ENCODE measurements at regions not wholly inside any gene's neighbourhood (a gene's known extent, or its start where the extent isn't known, plus 50 kb on each side); places are given as distances from the start of the nearest gene placed in this dataset.

- Mint-ChIP-seq H3K27ac (no peak overlapping the region), H3K4me1 (no peaks in the 10 kb centered on the region), H3K4me3 (no peak overlapping the region), H3K9me3 (no peaks in the 10 kb centered on the region), H3K36me3 (ENCODE audit: low read depth) (no peaks in the 10 kb centered on the region), H3K27me3 (no peaks in the 10 kb centered on the region)
- DNase-seq, result no peak
- CTCF ChIA-PET, result no interaction called here
- POLR2A ChIA-PET, result no interaction called here
Observed at GRCh38 chr1:96474985-96475743, 246.4 kb upstream of the PTBP2 start.

- POLR2A ChIA-PET, result no interaction called here
- CTCF ChIA-PET, result no interaction called here
- peaks cover 4% of the 10 kb centered on the region for H3K9me3 Mint-ChIP-seq
- H3K36me3 Mint-ChIP-seq (ENCODE audit: low read depth), result no peaks in the 10 kb centered on the region
- H3K4me1 Mint-ChIP-seq, result no peaks in the 10 kb centered on the region
- H3K4me3 Mint-ChIP-seq, result no peak overlapping the region
- no peaks in the 10 kb centered on the region for H3K27me3 Mint-ChIP-seq
- H3K27ac Mint-ChIP-seq, result no peak overlapping the region
- no peak for DNase-seq
Observed at GRCh38 chr1:96475903-96476302, 245.7 kb upstream of the PTBP2 start.

- CTCF ChIA-PET, result no interaction called here
- H3K27me3 Mint-ChIP-seq, result no peaks in the 10 kb centered on the region
Observed at GRCh38 chr1:96478228-96478627, 243.4 kb upstream of the PTBP2 start.

GRCh38 chr1:96481409-96481808 is 240.2 kb upstream of the PTBP2 start:
- Mint-ChIP-seq H3K4me3 (no peak overlapping the region), H3K27ac (no peak overlapping the region), H3K27me3 (no peaks in the 10 kb centered on the region)

More at GRCh38 chr1:96478228-96478627, 243.4 kb upstream of the PTBP2 start:
- H3K9me3 Mint-ChIP-seq, result peaks cover 4% of the 10 kb centered on the region
- H3K36me3 Mint-ChIP-seq (ENCODE audit: low read depth), result no peaks in the 10 kb centered on the region
- no peak overlapping the region for H3K4me3 Mint-ChIP-seq
- POLR2A ChIA-PET, result no interaction called here
- no peaks in the 10 kb centered on the region for H3K4me1 Mint-ChIP-seq
- DNase-seq, result no peak
- H3K27ac Mint-ChIP-seq, result no peak overlapping the region

GRCh38 chr1:96482616-96483015 is 239.0 kb upstream of the PTBP2 start:
- Mint-ChIP-seq H3K27me3 (no peaks in the 10 kb centered on the region), H3K27ac (no peak overlapping the region), H3K4me3 (no peak overlapping the region), H3K9me3 (peaks cover 4% of the 10 kb centered on the region), H3K4me1 (no peaks in the 10 kb centered on the region), H3K36me3 (ENCODE audit: low read depth) (no peaks in the 10 kb centered on the region)
- POLR2A ChIA-PET, result no interaction called here
- CTCF ChIA-PET, result no interaction called here
- DNase-seq, result no peak

More at GRCh38 chr1:96481409-96481808, 240.2 kb upstream of the PTBP2 start:
- H3K9me3 Mint-ChIP-seq, result peaks cover 4% of the 10 kb centered on the region
- DNase-seq, result no peak
- no peaks in the 10 kb centered on the region for H3K36me3 Mint-ChIP-seq (ENCODE audit: low read depth)
- ChIA-PET CTCF (no interaction called here), POLR2A (no interaction called here)
- H3K4me1 Mint-ChIP-seq, result no peaks in the 10 kb centered on the region

GRCh38 chr1:96487394-96487793 is 234.2 kb upstream of the PTBP2 start:
- H3K27ac Mint-ChIP-seq, result no peak overlapping the region
- POLR2A ChIA-PET, result no interaction called here
- H3K36me3 Mint-ChIP-seq (ENCODE audit: low read depth), result no peaks in the 10 kb centered on the region
- CTCF ChIA-PET, result no interaction called here
- H3K4me1 Mint-ChIP-seq, result no peaks in the 10 kb centered on the region
- H3K9me3 Mint-ChIP-seq, result no peaks in the 10 kb centered on the region
- H3K27me3 Mint-ChIP-seq, result no peaks in the 10 kb centered on the region
- H3K4me3 Mint-ChIP-seq, result no peak overlapping the region
- DNase-seq, result no peak

- POLR2A ChIA-PET, result no interaction called here
- no peak for DNase-seq
- no peak overlapping the region for H3K27ac Mint-ChIP-seq
Observed at GRCh38 chr1:96487971-96488370, 233.6 kb upstream of the PTBP2 start.

GRCh38 chr1:96488777-96489176 is 232.8 kb upstream of the PTBP2 start:
- H3K4me3 Mint-ChIP-seq, result no peak overlapping the region
- no peaks in the 10 kb centered on the region for H3K9me3 Mint-ChIP-seq
- POLR2A ChIA-PET, result no interaction called here
- H3K36me3 Mint-ChIP-seq (ENCODE audit: low read depth), result no peaks in the 10 kb centered on the region
- no peaks in the 10 kb centered on the region for H3K27me3 Mint-ChIP-seq
- H3K4me1 Mint-ChIP-seq, result no peaks in the 10 kb centered on the region
- no peak for DNase-seq
- CTCF ChIA-PET, result no interaction called here
- no peak overlapping the region for H3K27ac Mint-ChIP-seq

More at GRCh38 chr1:96487971-96488370, 233.6 kb upstream of the PTBP2 start:
- Mint-ChIP-seq H3K4me1 (no peaks in the 10 kb centered on the region), H3K9me3 (no peaks in the 10 kb centered on the region), H3K27me3 (no peaks in the 10 kb centered on the region), H3K36me3 (ENCODE audit: low read depth) (no peaks in the 10 kb centered on the region), H3K4me3 (no peak overlapping the region)
- CTCF ChIA-PET, result no interaction called here

GRCh38 chr1:96492236-96492635 is 229.3 kb upstream of the PTBP2 start:
- Mint-ChIP-seq H3K4me1 (no peaks in the 10 kb centered on the region), H3K27ac (no peak overlapping the region), H3K27me3 (no peaks in the 10 kb centered on the region), H3K36me3 (ENCODE audit: low read depth) (no peaks in the 10 kb centered on the region), H3K9me3 (no peaks in the 10 kb centered on the region), H3K4me3 (no peak overlapping the region)
- CTCF ChIA-PET, result no interaction called here
- POLR2A ChIA-PET, result no interaction called here
- no peak for DNase-seq

GRCh38 chr1:96498744-96499340 is 222.7 kb upstream of the PTBP2 start:
- Mint-ChIP-seq H3K4me3 (no peak overlapping the region), H3K27me3 (no peaks in the 10 kb centered on the region), H3K27ac (no peak overlapping the region), H3K36me3 (ENCODE audit: low read depth) (no peaks in the 10 kb centered on the region), H3K9me3 (no peaks in the 10 kb centered on the region), H3K4me1 (no peaks in the 10 kb centered on the region)
- no peak for DNase-seq
- ChIA-PET POLR2A (no interaction called here), CTCF (no interaction called here)

- H3K36me3 Mint-ChIP-seq (ENCODE audit: low read depth), result no peaks in the 10 kb centered on the region
- ChIA-PET CTCF (no interaction called here), POLR2A (no interaction called here)
- H3K27me3 Mint-ChIP-seq, result no peaks in the 10 kb centered on the region
- H3K27ac Mint-ChIP-seq, result no peak overlapping the region
- no peaks in the 10 kb centered on the region for H3K4me1 Mint-ChIP-seq
- no peaks in the 10 kb centered on the region for H3K9me3 Mint-ChIP-seq
- DNase-seq, result no peak
- no peak overlapping the region for H3K4me3 Mint-ChIP-seq
Observed at GRCh38 chr1:96508233-96508632, 213.4 kb upstream of the PTBP2 start.

- Mint-ChIP-seq H3K27ac (no peak overlapping the region), H3K4me1 (no peaks in the 10 kb centered on the region), H3K27me3 (no peaks in the 10 kb centered on the region), H3K4me3 (no peak overlapping the region), H3K9me3 (no peaks in the 10 kb centered on the region), H3K36me3 (ENCODE audit: low read depth) (no peaks in the 10 kb centered on the region)
- DNase-seq, result no peak
- ChIA-PET POLR2A (no interaction called here), CTCF (no interaction called here)
Observed at GRCh38 chr1:96509339-96509738, 212.2 kb upstream of the PTBP2 start.

GRCh38 chr1:96509951-96510350 is 211.6 kb upstream of the PTBP2 start:
- Mint-ChIP-seq H3K27me3 (no peaks in the 10 kb centered on the region), H3K27ac (no peak overlapping the region), H3K36me3 (ENCODE audit: low read depth) (no peaks in the 10 kb centered on the region), H3K4me1 (no peaks in the 10 kb centered on the region), H3K4me3 (no peak overlapping the region), H3K9me3 (no peaks in the 10 kb centered on the region)
- CTCF ChIA-PET, result no interaction called here
- no peak for DNase-seq
- POLR2A ChIA-PET, result no interaction called here

- Mint-ChIP-seq H3K36me3 (ENCODE audit: low read depth) (no peaks in the 10 kb centered on the region), H3K4me3 (no peak overlapping the region), H3K4me1 (no peaks in the 10 kb centered on the region), H3K27ac (no peak overlapping the region), H3K27me3 (no peaks in the 10 kb centered on the region), H3K9me3 (no peaks in the 10 kb centered on the region)
- ChIA-PET CTCF (no interaction called here), POLR2A (no interaction called here)
- no peak for DNase-seq
Observed at GRCh38 chr1:96510391-96510790, 211.2 kb upstream of the PTBP2 start.
